ENCODE measurements at regions not wholly inside any gene's neighbourhood (a gene's known extent, or its start where the extent isn't known, plus 50 kb on each side); places are given as distances from the start of the nearest gene placed in this dataset.

DNA sequence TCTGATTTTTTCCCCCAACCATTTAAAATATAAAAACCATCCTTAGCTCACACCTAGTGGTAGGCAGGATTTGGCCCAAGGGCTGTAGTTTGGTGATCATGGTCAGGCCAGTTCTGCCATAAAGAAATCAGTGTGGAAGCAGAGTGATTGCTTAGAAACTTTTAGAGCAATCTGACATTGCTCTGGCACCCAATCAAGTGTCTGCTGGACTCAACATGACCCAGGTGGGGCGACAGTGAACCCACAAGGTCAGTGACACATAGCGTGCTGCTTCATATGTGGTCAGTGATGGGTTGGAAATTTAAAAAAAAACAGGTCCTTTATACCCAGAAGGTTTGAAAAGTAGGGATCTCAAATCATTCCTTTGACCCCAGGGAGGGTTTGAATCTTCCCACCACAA lies 107.9 kb downstream of the BANF2 start:
- H3K4me3 ChIP-seq (ENCODE audit: low read length): no peak overlapping the region
- Mint-ChIP-seq H3K9me3 (no peaks in the 10 kb centered on the region), H3K27me3 (ENCODE audit: low read depth in 2 of 2) (peaks cover 0 to 6% of the 10 kb centered on the region in 2 donors), H3K36me3 (no peaks in the 10 kb centered on the region), H3K4me1 (no peaks in the 10 kb centered on the region), H3K27ac (no peak overlapping the region), H3K4me3 (no peak overlapping the region)
- ATAC-seq: no peak
- H3K27me3 ChIP-seq (ENCODE audit: control insufficient read depth, insufficient read depth, low read length): no peaks in the 10 kb centered on the region
- no peak overlapping the region for H3K27ac ChIP-seq (ENCODE audit: low read length)
- no peaks in the 10 kb centered on the region for H3K36me3 ChIP-seq (ENCODE audit: control insufficient read depth, insufficient read depth, low read length)
- intact Hi-C loops (cut with micrococcal nuclease): no loop called here
- no peaks in the 10 kb centered on the region for H3K4me1 ChIP-seq (ENCODE audit: control insufficient read depth, insufficient read depth, low read length)
- TF ChIP-seq CTCF (IDR thresholded peaks at IDR 0.05): no peak
- WGBS (ENCODE audit: insufficient coverage): 72% methylated on average over 2 of the region's 2 CpGs
- DNase-seq: no peak
- H3K9me3 ChIP-seq (ENCODE audit: control insufficient read depth, insufficient read depth, low read length): no peaks in the 10 kb centered on the region

DNA sequence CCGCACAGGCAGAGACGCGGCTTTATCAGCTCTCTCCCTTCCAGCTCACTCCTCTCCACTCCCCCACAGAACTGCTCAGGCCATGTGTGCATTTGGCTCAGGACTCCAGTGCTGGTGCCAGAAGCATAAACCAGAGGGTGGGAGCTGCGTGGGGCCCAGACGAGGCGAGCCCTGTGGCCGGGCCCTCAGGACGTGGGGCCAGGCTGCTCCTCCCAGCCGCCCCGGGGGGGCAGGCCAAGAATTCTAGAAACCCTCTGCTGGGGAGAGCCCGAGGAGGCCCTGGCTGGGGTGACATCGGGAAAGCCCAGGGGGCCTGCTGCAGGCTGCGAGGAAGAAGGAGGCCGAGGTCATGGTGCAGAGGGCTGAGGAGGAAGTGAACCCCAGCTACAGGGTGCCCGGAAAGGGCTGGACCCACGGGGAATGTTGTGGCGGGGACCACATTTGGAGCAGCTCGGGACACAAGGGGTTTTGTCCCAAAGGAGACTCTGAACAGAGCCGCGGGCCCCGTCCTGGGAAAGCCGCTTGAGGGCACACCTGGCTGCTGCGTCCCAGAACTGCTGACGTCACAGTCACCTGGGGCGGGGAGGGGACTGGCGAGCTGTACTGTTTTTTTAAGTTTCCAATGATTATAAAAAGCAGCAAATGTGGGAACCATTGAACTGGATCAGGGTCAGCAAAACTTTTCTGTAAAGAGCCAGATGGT lies 107.1 kb downstream of the BANF2 start:
- no peak overlapping the region for H3K4me3 Mint-ChIP-seq
- no peak overlapping the region for H3K27ac Mint-ChIP-seq
- no peaks in the 10 kb centered on the region for H3K9me3 Mint-ChIP-seq
- no peaks in the 10 kb centered on the region for H3K36me3 Mint-ChIP-seq
- Histone ChIP-seq H3K27ac (ENCODE audit: low read length) (no peak overlapping the region), H3K9me3 (ENCODE audit: control insufficient read depth, insufficient read depth, low read length) (no peaks in the 10 kb centered on the region), H3K4me1 (ENCODE audit: control insufficient read depth, insufficient read depth, low read length) (no peaks in the 10 kb centered on the region), H3K36me3 (ENCODE audit: control insufficient read depth, insufficient read depth, low read length) (no peaks in the 10 kb centered on the region), H3K4me3 (ENCODE audit: low read length) (no peak overlapping the region), H3K27me3 (ENCODE audit: control insufficient read depth, insufficient read depth, low read length) (no peaks in the 10 kb centered on the region)
- no peaks in the 10 kb centered on the region for H3K4me1 Mint-ChIP-seq
- intact Hi-C loops (cut with micrococcal nuclease): no loop called here
- 90% methylated on average over 26 of the region's 26 CpGs for WGBS (ENCODE audit: insufficient coverage)
- no peak for DNase-seq
- TF ChIP-seq CTCF (IDR thresholded peaks at IDR 0.05): no peak
- no peak for ATAC-seq
- H3K27me3 Mint-ChIP-seq (ENCODE audit: low read depth in 2 of 2): peaks cover 0 to 6% of the 10 kb centered on the region in 2 donors

- no peaks in the 10 kb centered on the region for H3K27me3 ChIP-seq (ENCODE audit: control insufficient read depth, insufficient read depth, low read length)
- H3K9me3 Mint-ChIP-seq: no peaks in the 10 kb centered on the region
- no peaks in the 10 kb centered on the region for H3K4me1 ChIP-seq (ENCODE audit: control insufficient read depth, insufficient read depth, low read length)
- 95% methylated on average over 7 of the region's 7 CpGs for WGBS (ENCODE audit: insufficient coverage)
- no peak for TF ChIP-seq CTCF (IDR thresholded peaks at IDR 0.05)
- no peak overlapping the region for H3K27ac Mint-ChIP-seq
- ATAC-seq (no peak), DNase-seq (no peak)
- no peak overlapping the region for H3K27ac ChIP-seq (ENCODE audit: low read length)
- peaks cover 0 to 6% of the 10 kb centered on the region in 2 donors for H3K27me3 Mint-ChIP-seq (ENCODE audit: low read depth in 2 of 2)
- H3K4me1 Mint-ChIP-seq: no peaks in the 10 kb centered on the region
- intact Hi-C loops (cut with micrococcal nuclease): no loop called here
- H3K4me3 ChIP-seq (ENCODE audit: low read length): no peak overlapping the region
- no peaks in the 10 kb centered on the region for H3K36me3 ChIP-seq (ENCODE audit: control insufficient read depth, insufficient read depth, low read length)
- no peaks in the 10 kb centered on the region for H3K36me3 Mint-ChIP-seq
- no peaks in the 10 kb centered on the region for H3K9me3 ChIP-seq (ENCODE audit: control insufficient read depth, insufficient read depth, low read length)
- H3K4me3 Mint-ChIP-seq: no peak overlapping the region
Measured at GRCh38 chr20:17806107-17806506, 106.3 kb downstream of the BANF2 start.

DNA sequence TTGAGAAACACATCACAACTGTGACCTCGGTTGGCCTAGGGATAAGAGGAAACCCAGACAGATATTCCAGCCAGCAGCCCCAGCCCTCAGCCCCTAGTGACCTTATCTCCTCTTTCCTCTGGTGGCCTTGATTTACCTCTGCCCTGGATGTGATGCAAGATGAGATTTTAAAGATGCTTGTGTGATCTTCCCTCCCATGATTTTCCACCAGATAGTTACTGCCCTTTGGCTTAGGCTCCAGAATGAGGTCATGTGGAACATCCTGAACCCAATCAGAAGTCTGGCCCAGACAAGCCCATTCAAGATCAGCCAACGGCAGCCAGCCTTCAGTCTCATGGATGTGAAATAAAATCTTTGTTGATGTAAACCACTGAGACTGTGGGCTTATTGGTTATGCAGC lies 104.0 kb downstream of the BANF2 start:
- no peak for TF ChIP-seq CTCF (IDR thresholded peaks at IDR 0.05)
- no peaks in the 10 kb centered on the region for H3K36me3 ChIP-seq (ENCODE audit: control insufficient read depth, insufficient read depth, low read length)
- H3K27ac Mint-ChIP-seq: no peak overlapping the region
- no peak overlapping the region for H3K4me3 Mint-ChIP-seq
- H3K9me3 Mint-ChIP-seq: no peaks in the 10 kb centered on the region
- H3K4me1 ChIP-seq (ENCODE audit: control insufficient read depth, insufficient read depth, low read length): no peaks in the 10 kb centered on the region
- intact Hi-C loops (cut with micrococcal nuclease): no loop called here
- H3K4me3 ChIP-seq (ENCODE audit: low read length): no peak overlapping the region
- 93% methylated on average over 2 of the region's 2 CpGs for WGBS (ENCODE audit: insufficient coverage)
- no peaks in the 10 kb centered on the region for H3K27me3 ChIP-seq (ENCODE audit: control insufficient read depth, insufficient read depth, low read length)
- no peak overlapping the region for H3K27ac ChIP-seq (ENCODE audit: low read length)
- ATAC-seq (no peak), DNase-seq (no peak)
- no peaks in the 10 kb centered on the region for H3K4me1 Mint-ChIP-seq
- no peaks in the 10 kb centered on the region for H3K9me3 ChIP-seq (ENCODE audit: control insufficient read depth, insufficient read depth, low read length)
- H3K27me3 Mint-ChIP-seq (ENCODE audit: low read depth in 2 of 2): peaks cover 8 to 10% of the 10 kb centered on the region in 2 donors
- no peaks in the 10 kb centered on the region for H3K36me3 Mint-ChIP-seq
